ENCODE measurements at regions not wholly inside any gene's neighbourhood (a gene's known extent, or its start where the extent isn't known, plus 50 kb on each side); places are given as distances from the start of the nearest gene placed in this dataset.

- DNase-seq (ENCODE audit: low spot score), result no peak
Observed at GRCh38 chr3:71921036-71921435, 136.1 kb upstream of the PROK2 start.

- DNase-seq (ENCODE audit: low spot score), result no peak
Observed at GRCh38 chr3:71919572-71919971, 134.6 kb upstream of the PROK2 start.

GRCh38 chr3:71917545-71917944, 132.6 kb upstream of the PROK2 start:
- no peak for DNase-seq (ENCODE audit: low spot score)

- no peak for DNase-seq (ENCODE audit: low spot score)
Observed at GRCh38 chr3:71916747-71917369, 131.9 kb upstream of the PROK2 start.

- no peak for DNase-seq (ENCODE audit: low spot score)
Observed at GRCh38 chr3:71912839-71913495, 128.0 kb upstream of the PROK2 start.

- DNase-seq (ENCODE audit: low spot score), result no peak
Observed at GRCh38 chr3:71910108-71910507, 125.2 kb upstream of the PROK2 start.

GRCh38 chr3:71907996-71908395, 123.0 kb upstream of the PROK2 start:
- no peak for DNase-seq (ENCODE audit: low spot score)

GRCh38 chr3:71906976-71907375, 122.0 kb upstream of the PROK2 start:
- no peak for DNase-seq (ENCODE audit: low spot score)

GRCh38 chr3:71905426-71905825, 120.5 kb upstream of the PROK2 start:
- DNase-seq (ENCODE audit: low spot score), result no peak

GRCh38 chr3:71903936-71904335, 119.0 kb upstream of the PROK2 start:
- DNase-seq (ENCODE audit: low spot score), result no peak

- DNase-seq (ENCODE audit: low spot score), result no peak
Observed at GRCh38 chr3:71903112-71903495, 118.2 kb upstream of the PROK2 start.

GRCh38 chr3:71902258-71903111, 117.5 kb upstream of the PROK2 start:
- DNase-seq (ENCODE audit: low spot score), result no peak

- no peak for DNase-seq (ENCODE audit: low spot score)
Observed at GRCh38 chr3:71901645-71902044, 116.7 kb upstream of the PROK2 start.

GRCh38 chr3:71900057-71900456, 115.1 kb upstream of the PROK2 start:
- no peak for DNase-seq (ENCODE audit: low spot score)

- no peak for DNase-seq (ENCODE audit: low spot score)
Observed at GRCh38 chr3:71896751-71897150, 111.8 kb upstream of the PROK2 start.

GRCh38 chr3:71893702-71894479, 108.9 kb upstream of the PROK2 start:
- DNase-seq (ENCODE audit: low spot score), result no peak

- DNase-seq (ENCODE audit: low spot score), result no peak
Observed at GRCh38 chr3:71893122-71893521, 108.2 kb upstream of the PROK2 start.

GRCh38 chr3:71891483-71891882, 106.5 kb upstream of the PROK2 start:
- no peak for DNase-seq (ENCODE audit: low spot score)

- DNase-seq (ENCODE audit: low spot score), result no peak
Observed at GRCh38 chr3:71890356-71890931, 105.5 kb upstream of the PROK2 start.

- no peak for DNase-seq (ENCODE audit: low spot score)
Observed at GRCh38 chr3:71887256-71887655, 102.3 kb upstream of the PROK2 start.

GRCh38 chr3:71885006-71885405, 100.1 kb upstream of the PROK2 start:
- no peak for DNase-seq (ENCODE audit: low spot score)

- DNase-seq (ENCODE audit: low spot score), result no peak
Observed at GRCh38 chr3:71881732-71882131, 96.8 kb upstream of the PROK2 start.

Measured in HuH-7.5 (cell line).